Epithelial cell of prostate (primary cell): ENCODE measurements at regions not wholly inside any gene's neighbourhood (a gene's known extent, or its start where the extent isn't known, plus 50 kb on each side); places are given as distances from the start of the nearest gene placed in this dataset.

Experiments used
- DNase-seq: peaks from one replicate; pipeline ENCODE4 v3.0.0-alpha.2; 2011; ENCODE audit warnings: low read depth, low spot score
- H3K27ac ChIP-seq: fragments of 450-650 bp; 2 replicates; pipeline ENCODE4 v1.5.1; 2017; ENCODE audit warnings: mild to moderate bottlenecking

GRCh38 chr12:60399064-60399463 is 803.2 kb downstream of the SLC16A7 start:
- no peak for DNase-seq
- no peak overlapping the region for H3K27ac ChIP-seq

- no peak overlapping the region for H3K27ac ChIP-seq
- no peak for DNase-seq
Measured at GRCh38 chr12:60402996-60403395, 807.2 kb downstream of the SLC16A7 start.

DNA sequence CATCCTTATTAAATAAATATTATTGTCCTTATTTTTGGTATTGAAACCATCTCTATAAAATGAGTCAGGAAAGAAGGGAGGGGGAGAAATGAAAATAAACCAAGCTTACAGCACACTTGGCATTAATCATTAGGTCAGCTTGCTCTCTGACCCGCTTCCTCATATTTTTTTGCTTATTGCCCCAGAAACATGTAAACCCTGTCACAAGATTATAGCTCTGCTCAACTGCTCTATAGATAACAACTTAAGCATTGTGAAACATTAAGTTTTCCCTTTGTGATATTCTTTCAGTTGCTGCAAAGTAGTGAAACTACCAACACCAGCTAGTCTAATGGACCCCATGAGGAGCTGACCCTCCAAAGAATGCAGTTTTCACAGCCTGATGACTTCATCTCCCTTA is 819.5 kb downstream of the SLC16A7 start:
- no peak for DNase-seq
- no peak overlapping the region for H3K27ac ChIP-seq

- no peak overlapping the region for H3K27ac ChIP-seq
- no peak for DNase-seq
Measured at GRCh38 chr12:60419986-60420385, 824.2 kb downstream of the SLC16A7 start.

DNA sequence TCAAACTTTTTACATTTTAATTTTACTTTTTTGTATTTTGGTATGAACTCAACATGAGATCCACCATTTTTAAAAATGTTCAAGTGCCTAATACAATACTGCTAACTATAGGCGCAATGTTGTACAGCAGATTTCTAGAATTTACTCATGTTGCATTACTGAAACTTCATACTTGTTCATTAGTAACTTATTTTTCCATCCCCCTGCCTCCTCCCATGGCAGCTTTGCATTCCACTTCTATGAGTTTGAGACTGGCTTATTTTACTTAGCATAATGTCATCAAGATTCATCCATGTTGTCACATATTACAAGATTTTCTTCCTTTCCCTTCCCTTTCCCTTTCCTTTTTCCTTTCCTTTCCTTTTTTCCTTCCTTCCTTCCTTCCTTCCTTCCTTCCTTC is 825.9 kb downstream of the SLC16A7 start:
- no peak overlapping the region for H3K27ac ChIP-seq
- no peak for DNase-seq

DNA sequence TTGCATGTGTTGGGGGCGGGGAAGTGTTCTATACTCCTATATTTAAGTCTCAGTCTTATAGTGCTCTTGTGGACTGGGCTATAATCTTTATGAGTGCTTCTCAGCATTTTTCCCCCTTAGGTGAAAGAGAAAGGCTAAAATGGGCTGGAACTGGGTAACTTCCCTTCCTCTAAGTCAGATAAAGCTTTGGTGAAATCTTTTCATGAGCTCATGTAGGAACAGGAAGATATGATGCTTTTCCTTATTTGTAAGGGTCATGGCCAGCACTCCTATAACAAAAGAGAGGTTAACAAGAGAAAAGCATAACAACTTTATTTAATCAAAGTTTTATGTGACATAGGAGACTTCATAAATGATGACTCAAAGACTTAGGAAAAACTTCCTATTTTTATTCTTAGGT is 841.5 kb downstream of the SLC16A7 start:
- no peak for DNase-seq
- no peak overlapping the region for H3K27ac ChIP-seq

- no peak overlapping the region for H3K27ac ChIP-seq
- DNase-seq, result no peak
Measured at GRCh38 chr12:60441577-60441976, 845.7 kb downstream of the SLC16A7 start.

DNA sequence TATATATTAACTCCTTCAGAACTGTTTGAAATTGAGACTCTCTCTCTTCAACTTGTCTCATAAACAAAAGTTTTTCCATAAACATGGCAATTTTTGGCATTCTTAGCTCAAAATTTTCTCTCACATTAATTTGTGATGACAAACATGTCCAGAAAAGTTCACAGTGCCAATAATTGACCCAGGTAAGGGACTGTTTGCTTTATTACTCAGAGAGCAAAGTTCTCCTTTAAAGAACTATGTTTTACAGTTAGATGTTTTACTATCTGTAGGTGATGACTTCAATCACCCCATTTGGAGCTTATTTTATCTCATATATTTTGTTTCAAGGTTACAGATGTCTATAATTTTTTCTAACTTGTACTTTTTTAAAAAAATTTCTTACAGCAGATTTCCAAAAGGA is 855.6 kb downstream of the SLC16A7 start:
- DNase-seq, result no peak
- no peak overlapping the region for H3K27ac ChIP-seq

DNA sequence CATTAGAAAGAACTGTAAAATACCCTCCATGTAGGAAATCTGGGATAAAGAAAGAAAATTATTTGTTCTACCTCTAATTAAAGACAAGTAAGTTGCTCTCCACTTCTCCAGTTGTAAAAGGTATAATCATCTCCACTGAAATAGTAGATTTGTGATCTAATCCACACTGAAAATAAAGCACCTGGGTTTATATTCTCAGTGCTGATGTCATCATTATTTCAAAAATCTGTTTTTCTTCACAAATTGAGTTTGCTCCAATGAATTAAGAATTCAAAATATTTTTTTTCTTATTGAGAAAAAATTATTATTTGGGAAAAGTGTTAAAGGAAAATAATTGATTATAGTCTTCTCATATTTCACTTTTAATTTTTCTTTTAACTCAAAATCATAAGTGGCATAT is 869.2 kb downstream of the SLC16A7 start:
- H3K27ac ChIP-seq, result no peak overlapping the region
- no peak for DNase-seq

GRCh38 chr12:60468546-60468945 is 872.7 kb downstream of the SLC16A7 start:
- no peak for DNase-seq
- no peak overlapping the region for H3K27ac ChIP-seq

GRCh38 chr12:60475825-60476224 is 880.0 kb downstream of the SLC16A7 start:
- DNase-seq, result no peak
- no peak overlapping the region for H3K27ac ChIP-seq

DNA sequence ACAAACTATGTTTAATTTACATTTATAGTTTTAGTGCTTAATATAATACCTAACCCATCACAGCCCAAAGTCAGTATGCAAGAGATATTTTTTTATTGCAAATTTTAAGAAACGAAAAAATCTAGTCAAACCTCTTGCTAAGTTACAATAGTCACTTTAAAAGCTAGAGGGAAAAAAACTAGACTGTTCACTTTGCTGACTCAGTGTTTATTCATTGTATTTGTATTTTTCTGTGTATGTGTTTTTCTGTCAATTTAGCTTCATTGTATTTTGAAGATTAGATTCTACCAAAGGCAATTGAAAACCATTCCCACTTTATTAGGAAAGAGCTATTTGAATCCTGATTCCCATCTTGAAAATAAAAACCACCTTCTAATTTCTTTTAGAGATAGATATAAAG is 891.5 kb downstream of the SLC16A7 start:
- no peak for DNase-seq
- no peak overlapping the region for H3K27ac ChIP-seq

DNA sequence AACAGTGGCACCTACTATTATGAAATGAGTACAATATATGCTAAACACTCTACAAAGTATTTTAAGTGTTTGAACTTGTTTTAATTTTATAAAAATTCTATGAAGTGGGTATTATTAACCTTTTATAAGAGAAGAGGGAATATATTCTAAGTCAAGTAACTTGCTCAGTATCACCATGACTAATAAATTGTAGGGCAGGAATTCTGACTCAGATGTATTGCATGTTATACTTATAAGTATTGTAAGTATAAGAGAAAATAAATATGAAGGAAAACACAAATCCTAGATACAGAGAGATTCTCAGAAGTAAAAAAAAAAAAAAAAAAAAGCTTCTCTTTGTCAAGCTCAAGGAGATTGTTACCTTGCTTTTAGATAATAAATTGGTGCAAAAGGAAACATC is 893.2 kb downstream of the SLC16A7 start:
- H3K27ac ChIP-seq, result no peak overlapping the region
- DNase-seq, result no peak

GRCh38 chr12:60494244-60494643 is 898.4 kb downstream of the SLC16A7 start:
- H3K27ac ChIP-seq, result no peak overlapping the region
- no peak for DNase-seq

- no peak for DNase-seq
- no peak overlapping the region for H3K27ac ChIP-seq
Measured at GRCh38 chr12:60498656-60499055, 902.8 kb downstream of the SLC16A7 start.

GRCh38 chr12:60501124-60501729 is 905.4 kb downstream of the SLC16A7 start:
- no peak for DNase-seq
- H3K27ac ChIP-seq, result no peak overlapping the region

GRCh38 chr12:60522684-60523400 is 927.0 kb downstream of the SLC16A7 start:
- no peak overlapping the region for H3K27ac ChIP-seq
- no peak for DNase-seq

DNA sequence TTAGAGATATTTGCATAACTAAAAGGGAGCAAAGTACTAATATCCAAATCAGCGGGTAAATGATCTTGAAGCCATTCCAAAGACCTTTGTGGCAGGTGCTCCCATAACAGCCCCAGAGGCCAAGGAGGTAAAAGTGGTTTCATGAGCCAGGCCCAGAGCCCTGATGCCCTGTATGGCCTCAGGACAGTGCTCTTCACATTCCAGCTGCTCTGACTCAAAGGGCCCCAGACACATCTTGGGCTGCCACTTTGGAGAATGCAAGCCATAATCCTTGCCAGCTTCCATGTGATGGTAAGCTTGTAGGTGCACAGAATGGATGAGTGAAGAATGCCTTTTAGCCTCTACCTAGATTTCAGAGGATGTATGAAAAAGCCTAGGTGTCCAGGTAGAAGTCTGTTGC is 933.4 kb downstream of the SLC16A7 start:
- no peak overlapping the region for H3K27ac ChIP-seq
- DNase-seq, result no peak

GRCh38 chr12:60529723-60530122 is 933.9 kb downstream of the SLC16A7 start:
- H3K27ac ChIP-seq, result no peak overlapping the region
- no peak for DNase-seq

DNA sequence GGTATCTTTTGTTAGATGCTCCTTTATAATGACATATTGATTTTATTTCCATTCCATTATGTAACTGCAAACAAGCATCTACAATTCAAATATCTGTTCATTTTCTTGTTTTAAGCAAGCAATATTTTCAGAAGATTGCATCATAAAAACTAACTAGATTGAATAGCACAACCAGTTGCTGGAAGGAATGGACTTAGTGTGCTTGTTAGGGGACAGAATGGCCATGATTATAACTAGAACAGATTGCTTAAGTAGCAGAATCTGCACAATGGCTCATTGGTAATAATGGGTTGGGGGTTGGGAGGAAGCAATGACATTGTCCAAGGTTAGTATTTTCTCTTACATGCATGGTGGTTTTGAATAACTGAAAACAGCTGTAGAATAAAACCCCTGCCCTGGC is 939.5 kb downstream of the SLC16A7 start:
- DNase-seq, result no peak

DNA sequence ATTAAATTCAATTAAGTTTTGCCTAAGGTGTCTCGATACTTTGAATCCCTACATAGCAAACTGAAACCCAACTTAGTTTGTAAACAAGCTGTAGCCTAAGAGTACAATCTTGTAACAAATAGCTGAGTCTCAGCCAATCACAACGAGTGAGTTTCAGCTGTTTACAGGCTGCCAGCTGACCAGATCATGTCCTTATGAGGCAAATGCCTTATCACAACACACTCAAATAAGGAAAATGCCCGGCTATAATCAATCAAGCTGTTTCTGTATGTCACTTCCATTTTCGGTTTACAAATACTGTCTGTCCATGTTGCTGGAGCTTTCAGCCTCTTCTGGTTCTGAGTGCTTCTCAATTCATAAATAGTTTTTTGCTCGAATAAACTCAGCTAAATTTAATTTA is 943.8 kb downstream of the SLC16A7 start:
- no peak for DNase-seq

More for the DNA sequence above, 939.5 kb downstream of the SLC16A7 start:
- no peak overlapping the region for H3K27ac ChIP-seq

DNA sequence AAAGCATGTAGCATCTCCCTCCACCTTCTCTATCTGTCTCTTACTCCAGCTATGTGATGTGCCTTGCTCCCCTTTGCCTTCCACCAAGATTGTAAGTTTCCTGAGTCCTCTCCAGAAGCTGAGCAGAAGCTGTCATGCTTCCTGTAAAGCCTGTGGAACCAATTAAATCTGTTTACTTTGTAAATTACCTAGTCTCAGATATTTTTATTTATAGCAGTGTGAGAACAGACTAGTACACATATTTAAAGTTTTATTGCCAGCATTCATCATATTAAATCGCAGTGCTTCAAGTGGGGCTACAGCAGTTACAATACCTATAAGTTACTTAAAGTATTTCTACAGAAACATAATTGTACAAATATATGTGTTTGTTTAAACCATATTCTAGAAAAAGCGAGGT is 973.1 kb downstream of the SLC16A7 start:
- no peak overlapping the region for H3K27ac ChIP-seq
- no peak for DNase-seq

More for the DNA sequence above, 943.8 kb downstream of the SLC16A7 start:
- no peak overlapping the region for H3K27ac ChIP-seq
